ENCODE measurements at regions not wholly inside any gene's neighbourhood (a gene's known extent, or its start where the extent isn't known, plus 50 kb on each side); places are given as distances from the start of the nearest gene placed in this dataset.

DNA sequence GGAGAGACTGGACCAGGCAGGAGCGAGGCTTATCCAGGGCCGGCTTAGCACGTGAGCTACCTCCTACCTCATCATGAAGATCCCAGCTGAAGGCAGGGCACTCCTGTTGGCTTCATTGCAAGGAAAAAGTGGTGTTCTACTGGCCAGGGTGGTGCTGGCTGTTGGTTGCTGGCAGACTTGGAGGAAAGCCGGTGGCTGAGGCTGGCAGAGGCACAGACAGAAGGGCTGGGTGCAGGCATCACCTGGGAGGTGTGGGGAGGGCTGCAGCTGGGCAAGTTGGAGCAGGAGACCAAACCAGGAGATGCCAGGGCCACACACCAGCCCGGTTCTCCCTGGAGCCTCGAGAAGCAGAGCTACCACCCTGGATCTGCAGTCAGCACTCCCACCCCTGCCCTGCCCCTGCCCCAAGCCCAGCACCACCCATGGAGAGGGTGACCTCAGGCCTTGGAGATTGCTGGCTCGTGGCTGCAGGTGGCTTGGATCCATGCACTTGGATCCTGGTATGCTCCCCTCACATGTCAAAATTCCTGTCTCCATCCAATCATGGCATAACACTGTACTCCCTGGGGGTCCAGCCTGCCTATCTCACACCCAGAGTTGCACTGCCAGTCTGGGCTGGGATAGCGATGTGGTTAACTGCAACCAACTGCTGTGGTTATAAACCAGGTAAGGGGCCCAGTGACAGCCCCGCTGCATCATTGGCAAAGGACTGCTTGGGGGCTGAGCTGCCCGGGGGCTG is 49.7 kb downstream of the GLI2 start:
- TF ChIP-seq POLR2A (IDR thresholded peaks at IDR 0.05): no peak
- TF ChIP-seq, protein P1, sequence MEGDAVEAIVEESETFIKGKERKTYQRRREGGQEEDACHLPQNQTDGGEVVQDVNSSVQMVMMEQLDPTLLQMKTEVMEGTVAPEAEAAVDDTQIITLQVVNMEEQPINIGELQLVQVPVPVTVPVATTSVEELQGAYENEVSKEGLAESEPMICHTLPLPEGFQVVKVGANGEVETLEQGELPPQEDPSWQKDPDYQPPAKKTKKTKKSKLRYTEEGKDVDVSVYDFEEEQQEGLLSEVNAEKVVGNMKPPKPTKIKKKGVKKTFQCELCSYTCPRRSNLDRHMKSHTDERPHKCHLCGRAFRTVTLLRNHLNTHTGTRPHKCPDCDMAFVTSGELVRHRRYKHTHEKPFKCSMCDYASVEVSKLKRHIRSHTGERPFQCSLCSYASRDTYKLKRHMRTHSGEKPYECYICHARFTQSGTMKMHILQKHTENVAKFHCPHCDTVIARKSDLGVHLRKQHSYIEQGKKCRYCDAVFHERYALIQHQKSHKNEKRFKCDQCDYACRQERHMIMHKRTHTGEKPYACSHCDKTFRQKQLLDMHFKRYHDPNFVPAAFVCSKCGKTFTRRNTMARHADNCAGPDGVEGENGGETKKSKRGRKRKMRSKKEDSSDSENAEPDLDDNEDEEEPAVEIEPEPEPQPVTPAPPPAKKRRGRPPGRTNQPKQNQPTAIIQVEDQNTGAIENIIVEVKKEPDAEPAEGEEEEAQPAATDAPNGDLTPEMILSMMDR (IDR thresholded peaks at IDR 0.05): no peak
